IMR-90 (cell line): ENCODE measurements at regions not wholly inside any gene's neighbourhood (a gene's known extent, or its start where the extent isn't known, plus 50 kb on each side); places are given as distances from the start of the nearest gene placed in this dataset.

ENCODE experiments used
- ATAC-seq: fragments of 200-7000 bp; cut with Tn5 transposase; 2 replicates; pipeline ENCODE4 v1.9.1; 2020; ENCODE audit warnings: low read depth, mild to moderate bottlenecking, moderate library complexity
- BruUV-seq: library from RNA; stranded (reverse); fragments of 400-500 nt; replicated peaks from 2 replicates; lab custom pipeline; 2021; lab: Mats Ljungman, UMichigan
- CTCF ChIA-PET: fragments of 300-600 bp; formaldehyde crosslinking; extraction: SDS; loops from one replicate; lab custom pipeline; 2021; ENCODE audit warnings: antibody characterized with exemption; lab: Yijun Ruan, JAX
- POLR2A ChIA-PET: fragments of 300-600 bp; sonication (Branson Sonifier 250); formaldehyde crosslinking; loops from one replicate; lab custom pipeline; 2022; ENCODE audit warnings: antibody characterized with exemption; ENCODE audit not compliant: unreplicated experiment; lab: Charles Lee
- DNase-seq: peaks from one replicate; pipeline ENCODE4 v3.0.0; 2013
- H2AFZ ChIP-seq: replicated peaks from 2 replicates; pipeline ENCODE3; 2013; ENCODE audit warnings: low read length, mild to moderate bottlenecking; ENCODE audit not compliant: poor library complexity
- H2AK5ac ChIP-seq: 2 replicates; pipeline ENCODE4 v1.6.1; 2013; ENCODE audit warnings: low read depth, low read length, inconsistent platforms
- H2AK9ac ChIP-seq: replicated peaks from 2 replicates; pipeline ENCODE3; 2013; ENCODE audit warnings: mild to moderate bottlenecking, low read depth, low read length, moderate library complexity; ENCODE audit not compliant: poor library complexity
- H2BK120ac ChIP-seq: 2 replicates; pipeline ENCODE4 v1.6.1; 2013; ENCODE audit warnings: low read depth, low read length, inconsistent platforms
- H2BK15ac ChIP-seq: 3 replicates; pipeline ENCODE4 v1.6.1; 2013; ENCODE audit warnings: low read depth, low read length, inconsistent platforms
- H2BK20ac ChIP-seq: 2 replicates; pipeline ENCODE4 v1.6.1; 2013; ENCODE audit warnings: low read depth, mild to moderate bottlenecking, inconsistent platforms, low read length, moderate library complexity
- H2BK5ac ChIP-seq: 2 replicates; pipeline ENCODE4 v1.6.1; 2013; ENCODE audit warnings: mild to moderate bottlenecking, low read depth, low read length, inconsistent platforms; ENCODE audit not compliant: poor library complexity, severe bottlenecking
- H3K14ac ChIP-seq: replicated peaks from 2 replicates; pipeline ENCODE4 v1.6.1; 2013; ENCODE audit warnings: low read depth, low read length, inconsistent platforms
- H3K18ac ChIP-seq: 2 replicates; pipeline ENCODE4 v1.6.1; 2013; ENCODE audit warnings: low read depth, low read length, control low read depth
- H3K23ac ChIP-seq: 2 replicates; pipeline ENCODE4 v1.6.1; 2013; ENCODE audit warnings: low read depth, low read length, inconsistent platforms
- H3K27ac ChIP-seq: 2 replicates; pipeline ENCODE4 v1.5.1; 2013; ENCODE audit warnings: mild to moderate bottlenecking, control low read depth, low read length; ENCODE audit not compliant: insufficient read depth
- H3K27me3 ChIP-seq: 2 replicates; pipeline ENCODE4 v1.6.1; 2013; ENCODE audit warnings: low read length; ENCODE audit not compliant: control insufficient read depth, insufficient read depth
- H3K36me3 ChIP-seq: 2 replicates; pipeline ENCODE4 v1.6.1; 2013; ENCODE audit warnings: low read length, mixed read lengths; ENCODE audit not compliant: control insufficient read depth, insufficient read depth
- H3K4ac ChIP-seq: 2 replicates; pipeline ENCODE4 v1.6.1; 2013; ENCODE audit warnings: low read depth, low read length, inconsistent platforms
- H3K4me1 ChIP-seq: 2 replicates; pipeline ENCODE4 v1.6.1; 2013; ENCODE audit warnings: low read length, mixed read lengths; ENCODE audit not compliant: control insufficient read depth, insufficient read depth
- H3K4me2 ChIP-seq: 2 replicates; pipeline ENCODE4 v1.6.1; 2013; ENCODE audit warnings: low read depth, mild to moderate bottlenecking, control low read depth, low read length, moderate library complexity
- H3K4me3 ChIP-seq: 2 replicates; pipeline ENCODE4 v1.5.1; 2013; ENCODE audit warnings: low read depth, mild to moderate bottlenecking, control low read depth, low read length, moderate library complexity; ENCODE audit not compliant: insufficient read depth
- H3K56ac ChIP-seq: 2 replicates; pipeline ENCODE4 v1.6.1; 2013; ENCODE audit warnings: low read length, inconsistent platforms; ENCODE audit not compliant: insufficient read depth; ENCODE audit errors: extremely low read depth
- H3K79me1 ChIP-seq, 2 experiments: 2 replicates each; pipeline ENCODE4 v1.6.1; 2013; ENCODE audit warnings: low read length in 2 of 2, inconsistent platforms in 1 of 2, low read depth in 1 of 2
- H3K9ac ChIP-seq: 2 replicates; pipeline ENCODE4 v1.6.1; 2013; ENCODE audit warnings: low read depth, low read length, control low read depth
- H3K9me1 ChIP-seq: 2 replicates; pipeline ENCODE4 v1.6.1; 2013; ENCODE audit warnings: low read length, inconsistent platforms; ENCODE audit not compliant: insufficient read depth
- H3K9me3 ChIP-seq: 2 replicates; pipeline ENCODE4 v1.6.1; 2013; ENCODE audit warnings: low read length; ENCODE audit not compliant: control insufficient read depth, insufficient read depth
- H4K20me1 ChIP-seq: 2 replicates; pipeline ENCODE4 v1.6.1; 2013; ENCODE audit warnings: low read length, inconsistent platforms; ENCODE audit not compliant: insufficient read depth
- H4K5ac ChIP-seq: 2 replicates; pipeline ENCODE4 v1.6.1; 2013; ENCODE audit warnings: mild to moderate bottlenecking, low read depth, low read length, control low read depth
- H4K8ac ChIP-seq, 2 experiments: 2 replicates each; pipeline ENCODE4 v1.6.1; 2013; ENCODE audit warnings: low read depth in 2 of 2, low read length in 2 of 2, control low read depth in 1 of 2, inconsistent platforms in 1 of 2
- H4K91ac ChIP-seq: 2 replicates; pipeline ENCODE4 v1.6.1; 2013; ENCODE audit warnings: low read depth, low read length, inconsistent platforms; ENCODE audit not compliant: insufficient read depth
- BHLHE40 ChIP-seq: fragments of 150-350 bp; IDR thresholded peaks from 2 replicates; pipeline ENCODE4 v1.6.1; 2016; ENCODE audit warnings: mild to moderate bottlenecking, low read depth, low read length
- CEBPB ChIP-seq: IDR thresholded peaks from 2 replicates; pipeline ENCODE4 v1.6.1; 2012; ENCODE audit warnings: low read depth, low read length, improper control_type of control experiment
- CHD1 ChIP-seq: IDR thresholded peaks from 2 replicates; pipeline ENCODE4 v1.6.1; 2012; ENCODE audit warnings: low read depth, low read length, improper control_type of control experiment
- FOS ChIP-seq: fragments of 150-350 bp; IDR thresholded peaks from 2 replicates; pipeline ENCODE4 v1.6.1; 2016; ENCODE audit warnings: low read depth, low read length
- MAFK ChIP-seq: IDR thresholded peaks from 2 replicates; pipeline ENCODE4 v1.6.1; 2012; ENCODE audit warnings: low read depth, low read length, improper control_type of control experiment
- MAZ ChIP-seq: IDR thresholded peaks from 2 replicates; pipeline ENCODE4 v1.6.1; 2012; ENCODE audit warnings: low read depth, mild to moderate bottlenecking, low read length, improper control_type of control experiment, moderate library complexity, borderline replicate concordance
- MXI1 ChIP-seq: IDR thresholded peaks from 2 replicates; pipeline ENCODE4 v1.6.1; 2012; ENCODE audit warnings: low read depth, mild to moderate bottlenecking, low read length, moderate library complexity, borderline replicate concordance
- NFE2L2 ChIP-seq: fragments of 150-350 bp; IDR thresholded peaks from 2 replicates; pipeline ENCODE4 v1.6.1; 2016; ENCODE audit warnings: low read depth, mild to moderate bottlenecking, low read length
- POLR2A ChIP-seq: IDR thresholded peaks from 2 replicates; pipeline ENCODE4 v1.6.1; 2012; ENCODE audit warnings: mild to moderate bottlenecking, low read depth, low read length
- RAD21 ChIP-seq: IDR thresholded peaks from 2 replicates; pipeline ENCODE4 v1.6.1; 2012; ENCODE audit warnings: low read length, improper control_type of control experiment
- RCOR1 ChIP-seq: IDR thresholded peaks from 2 replicates; pipeline ENCODE4 v1.6.1; 2012; ENCODE audit warnings: mild to moderate bottlenecking, low read length, improper control_type of control experiment; ENCODE audit not compliant: insufficient replicate concordance
- RFX5 ChIP-seq: IDR thresholded peaks from 2 replicates; pipeline ENCODE4 v1.8.0; 2012; ENCODE audit warnings: low read depth, mild to moderate bottlenecking, low read length, moderate library complexity
- SMC3 ChIP-seq: fragments of 150-350 bp; IDR thresholded peaks from 2 replicates; pipeline ENCODE4 v1.6.1; 2016; ENCODE audit warnings: low read depth, mild to moderate bottlenecking, antibody characterized with exemption, low read length, moderate library complexity
- dilution Hi-C: fragments of 300-500 bp; cut with HindIII; formaldehyde crosslinking; loops from one replicate; pipeline ENCODE4 v1.14.3; 2018; ENCODE audit warnings: low sequenced_read_pairs; ENCODE audit not compliant: unreplicated experiment
- in situ Hi-C: fragments of 300-500 bp; cut with MboI; formaldehyde crosslinking; loops from 3 replicates; pipeline ENCODE4 v1.14.3; 2019; ENCODE audit warnings: low sequenced_read_pairs, inconsistent platforms, mixed read lengths
- intact Hi-C: fragments of 100-400 bp; cut with micrococcal nuclease; formaldehyde crosslinking; loops from 2 replicates; pipeline ENCODE4 v1.10.0; 2022
- TF ChIP-seq, protein P1 (sequence below): conservative IDR thresholded peaks from 2 replicates; pipeline ENCODE4 v1.5.1; 2012; ENCODE audit warnings: mild to moderate bottlenecking, low read depth, low read length, improper control_type of control experiment
- TF ChIP-seq, protein P2 (sequence below): fragments of 150-350 bp; IDR thresholded peaks from 2 replicates; pipeline ENCODE4 v1.6.1; 2017; ENCODE audit warnings: mild to moderate bottlenecking, antibody characterized with exemption, low read length, low read depth
- TF ChIP-seq, protein P3 (sequence below): fragments of 150-350 bp; IDR thresholded peaks from 2 replicates; pipeline ENCODE4 v1.6.1; 2016; ENCODE audit warnings: low read depth, mild to moderate bottlenecking, low read length, moderate library complexity, borderline replicate concordance

DNA sequence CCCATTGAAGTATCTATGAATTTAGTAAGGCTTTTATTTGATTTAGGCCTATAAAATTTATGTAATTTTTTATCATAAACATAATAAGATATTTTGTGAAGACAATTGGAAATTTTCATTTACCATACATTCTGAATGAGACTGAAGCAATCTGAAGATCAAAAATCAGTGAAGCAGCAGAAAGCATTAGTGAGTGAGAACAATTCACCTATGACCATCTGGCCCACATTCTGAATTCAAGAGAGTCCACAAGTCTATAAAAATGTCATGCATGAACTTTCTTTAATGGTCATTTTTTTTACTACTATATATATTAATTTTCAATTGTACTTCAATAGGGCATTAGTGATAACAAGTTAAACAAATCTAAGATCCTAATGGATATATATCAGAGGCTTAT lies 1026.6 kb upstream of the MAP3K7 start:
- H4K5ac ChIP-seq: no peak overlapping the region
- no peak overlapping the region for H2BK15ac ChIP-seq
- no peak overlapping the region for H2AK5ac ChIP-seq
- no peaks in the 10 kb centered on the region for H3K79me1 ChIP-seq
- H3K56ac ChIP-seq: no peak overlapping the region
- no peak for DNase-seq
- H3K9me3 ChIP-seq: no peaks in the 10 kb centered on the region
- no peak overlapping the region for H3K4me2 ChIP-seq
- H3K14ac ChIP-seq: no peak overlapping the region
- ChIA-PET CTCF (interaction anchor here (0.6 kb wide), 1 partner anchor 576 kb away, joined by 3 read pairs; no protein-coding TSS in a partner anchor), POLR2A (no interaction called here)
- no peak overlapping the region for H4K91ac ChIP-seq
- no peak overlapping the region for H3K27ac ChIP-seq
- no peaks in the 10 kb centered on the region for H3K9me1 ChIP-seq
- intact Hi-C loops: no loop called here
- H3K18ac ChIP-seq: no peak overlapping the region
- H3K4me1 ChIP-seq: no peaks in the 10 kb centered on the region
- no peak overlapping the region for H3K4me3 ChIP-seq
- in situ Hi-C loops: no loop called here
- no peak overlapping the region for H2BK20ac ChIP-seq
- no peaks in the 10 kb centered on the region for H4K20me1 ChIP-seq
- H3K4ac ChIP-seq: no peak overlapping the region
- no peak overlapping the region for H3K23ac ChIP-seq
- H2AFZ ChIP-seq: no peak overlapping the region
- TF ChIP-seq MAFK (no peak), POLR2A (no peak), SMC3 (no peak), MAZ (no peak), NFE2L2 (no peak), BHLHE40 (no peak), CEBPB (no peak), FOS (no peak), MXI1 (no peak), CHD1 (no peak), RAD21 (no peak), RFX5 (no peak), RCOR1 (no peak)
- TF ChIP-seq, protein P1, sequence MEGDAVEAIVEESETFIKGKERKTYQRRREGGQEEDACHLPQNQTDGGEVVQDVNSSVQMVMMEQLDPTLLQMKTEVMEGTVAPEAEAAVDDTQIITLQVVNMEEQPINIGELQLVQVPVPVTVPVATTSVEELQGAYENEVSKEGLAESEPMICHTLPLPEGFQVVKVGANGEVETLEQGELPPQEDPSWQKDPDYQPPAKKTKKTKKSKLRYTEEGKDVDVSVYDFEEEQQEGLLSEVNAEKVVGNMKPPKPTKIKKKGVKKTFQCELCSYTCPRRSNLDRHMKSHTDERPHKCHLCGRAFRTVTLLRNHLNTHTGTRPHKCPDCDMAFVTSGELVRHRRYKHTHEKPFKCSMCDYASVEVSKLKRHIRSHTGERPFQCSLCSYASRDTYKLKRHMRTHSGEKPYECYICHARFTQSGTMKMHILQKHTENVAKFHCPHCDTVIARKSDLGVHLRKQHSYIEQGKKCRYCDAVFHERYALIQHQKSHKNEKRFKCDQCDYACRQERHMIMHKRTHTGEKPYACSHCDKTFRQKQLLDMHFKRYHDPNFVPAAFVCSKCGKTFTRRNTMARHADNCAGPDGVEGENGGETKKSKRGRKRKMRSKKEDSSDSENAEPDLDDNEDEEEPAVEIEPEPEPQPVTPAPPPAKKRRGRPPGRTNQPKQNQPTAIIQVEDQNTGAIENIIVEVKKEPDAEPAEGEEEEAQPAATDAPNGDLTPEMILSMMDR: no peak
- TF ChIP-seq, protein P2, sequence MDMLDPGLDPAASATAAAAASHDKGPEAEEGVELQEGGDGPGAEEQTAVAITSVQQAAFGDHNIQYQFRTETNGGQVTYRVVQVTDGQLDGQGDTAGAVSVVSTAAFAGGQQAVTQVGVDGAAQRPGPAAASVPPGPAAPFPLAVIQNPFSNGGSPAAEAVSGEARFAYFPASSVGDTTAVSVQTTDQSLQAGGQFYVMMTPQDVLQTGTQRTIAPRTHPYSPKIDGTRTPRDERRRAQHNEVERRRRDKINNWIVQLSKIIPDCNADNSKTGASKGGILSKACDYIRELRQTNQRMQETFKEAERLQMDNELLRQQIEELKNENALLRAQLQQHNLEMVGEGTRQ: no peak
- TF ChIP-seq, protein P3, sequence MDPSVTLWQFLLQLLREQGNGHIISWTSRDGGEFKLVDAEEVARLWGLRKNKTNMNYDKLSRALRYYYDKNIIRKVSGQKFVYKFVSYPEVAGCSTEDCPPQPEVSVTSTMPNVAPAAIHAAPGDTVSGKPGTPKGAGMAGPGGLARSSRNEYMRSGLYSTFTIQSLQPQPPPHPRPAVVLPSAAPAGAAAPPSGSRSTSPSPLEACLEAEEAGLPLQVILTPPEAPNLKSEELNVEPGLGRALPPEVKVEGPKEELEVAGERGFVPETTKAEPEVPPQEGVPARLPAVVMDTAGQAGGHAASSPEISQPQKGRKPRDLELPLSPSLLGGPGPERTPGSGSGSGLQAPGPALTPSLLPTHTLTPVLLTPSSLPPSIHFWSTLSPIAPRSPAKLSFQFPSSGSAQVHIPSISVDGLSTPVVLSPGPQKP: no peak
- dilution Hi-C loops: no loop called here
- H3K27me3 ChIP-seq: no peaks in the 10 kb centered on the region
- H3K9ac ChIP-seq: no peak overlapping the region
- no peak for ATAC-seq
- no peak overlapping the region for H4K8ac ChIP-seq
- H2BK5ac ChIP-seq: no peak overlapping the region
- no peaks in the 10 kb centered on the region for H3K36me3 ChIP-seq
- H2BK120ac ChIP-seq: no peak overlapping the region
- no peak overlapping the region for H2AK9ac ChIP-seq
- BruUV-seq: no TSS peak
